SK-MEL-5 (cell line): ENCODE measurements at regions not wholly inside any gene's neighbourhood (a gene's known extent, or its start where the extent isn't known, plus 50 kb on each side); places are given as distances from the start of the nearest gene placed in this dataset.

ENCODE experiments used
- DNase-seq: peaks from one replicate; pipeline ENCODE4 v3.0.0-alpha.2; 2016; ENCODE audit warnings: low read depth, low spot score
- in situ Hi-C: cut with HindIII; loops from 2 replicates; pipeline ENCODE4 v1.10.0; 2016; ENCODE audit warnings: low sequenced_read_pairs, high pct_unique_total_duplicates, low pct_unique_long_range_greater_than_20kb

- no peak for DNase-seq
- in situ Hi-C loops = no loop called here
Observed at GRCh38 chr10:111186358-111186757, 109.5 kb downstream of the ADRA2A start.

GRCh38 chr10:111187096-111187495 lies 110.3 kb downstream of the ADRA2A start:
- in situ Hi-C loops = no loop called here
- DNase-seq = no peak

GRCh38 chr10:111199587-111199986 lies 122.8 kb downstream of the ADRA2A start:
- in situ Hi-C loops = no loop called here
- DNase-seq = no peak

- DNase-seq = no peak
- in situ Hi-C loops = no loop called here
Observed at GRCh38 chr10:111200505-111201186, 123.8 kb downstream of the ADRA2A start.

GRCh38 chr10:111203615-111204014 lies 126.8 kb downstream of the ADRA2A start:
- no peak for DNase-seq
- in situ Hi-C loops = no loop called here

- DNase-seq = no peak
- in situ Hi-C loops = no loop called here
Observed at GRCh38 chr10:111204838-111205237, 128.0 kb downstream of the ADRA2A start.

- in situ Hi-C loops = no loop called here
- DNase-seq = no peak
Observed at GRCh38 chr10:111206521-111206920, 129.7 kb downstream of the ADRA2A start.

- in situ Hi-C loops = no loop called here
- peak; percentile 13 for DNase-seq
Observed at GRCh38 chr10:111207500-111207899, 130.7 kb downstream of the ADRA2A start.

- DNase-seq = no peak
- in situ Hi-C loops = no loop called here
Observed at GRCh38 chr10:111208951-111209350, 132.1 kb downstream of the ADRA2A start.

- in situ Hi-C loops = no loop called here
- no peak for DNase-seq
Observed at GRCh38 chr10:111209692-111210091, 132.9 kb downstream of the ADRA2A start.

GRCh38 chr10:111211241-111211640 lies 134.4 kb downstream of the ADRA2A start:
- no peak for DNase-seq
- in situ Hi-C loops = no loop called here

- in situ Hi-C loops = no loop called here
- DNase-seq = no peak
Observed at GRCh38 chr10:111211706-111212105, 134.9 kb downstream of the ADRA2A start.

GRCh38 chr10:111221682-111222480 lies 145.1 kb downstream of the ADRA2A start:
- in situ Hi-C loops = no loop called here
- DNase-seq = no peak

GRCh38 chr10:111222961-111223360 lies 146.1 kb downstream of the ADRA2A start:
- no peak for DNase-seq
- in situ Hi-C loops = no loop called here

- DNase-seq = no peak
- in situ Hi-C loops = no loop called here
Observed at GRCh38 chr10:111231779-111232178, 154.9 kb downstream of the ADRA2A start.

GRCh38 chr10:111233439-111233838 lies 156.6 kb downstream of the ADRA2A start:
- peak; percentile 1 for DNase-seq
- in situ Hi-C loops = no loop called here

- in situ Hi-C loops = no loop called here
Observed at GRCh38 chr10:111234234-111234913, 157.5 kb downstream of the ADRA2A start.

GRCh38 chr10:111234914-111235302 lies 158.1 kb downstream of the ADRA2A start:
- no peak for DNase-seq
- in situ Hi-C loops = no loop called here

More at GRCh38 chr10:111234234-111234913, 157.5 kb downstream of the ADRA2A start:
- no peak for DNase-seq
